Lower lobe of right lung (tissue), 2 donors: ENCODE measurements at regions not wholly inside any gene's neighbourhood (a gene's known extent, or its start where the extent isn't known, plus 50 kb on each side); places are given as distances from the start of the nearest gene placed in this dataset.

Experiments used
- ATAC-seq, 2 donors: fragments of 200-7000 bp; cut with Tn5 transposase; one replicate each; pipeline ENCODE4 v1.9.1; 2020 to 2022; ENCODE audit warnings: mild to moderate bottlenecking in 2 of 2, moderate library complexity in 2 of 2
- DNase-seq: peaks from one replicate; pipeline ENCODE4 v3.0.0-alpha.2; 2020
- H3K27ac ChIP-seq: fragments of 200-600 bp; one replicate; pipeline ENCODE4 v1.8.0; 2022
- H3K27me3 ChIP-seq: fragments of 200-600 bp; one replicate; pipeline ENCODE4 v1.8.0; 2022; ENCODE audit warnings: low read depth
- H3K36me3 ChIP-seq: fragments of 200-600 bp; one replicate; pipeline ENCODE4 v1.8.0; 2022; ENCODE audit warnings: mild to moderate bottlenecking
- H3K4me1 ChIP-seq: fragments of 200-600 bp; one replicate; pipeline ENCODE4 v1.8.0; 2022
- H3K4me3 ChIP-seq: fragments of 200-600 bp; one replicate; pipeline ENCODE4 v1.8.0; 2022; ENCODE audit warnings: mild to moderate bottlenecking
- H3K9me3 ChIP-seq: fragments of 200-600 bp; one replicate; pipeline ENCODE4 v1.8.0; 2022
- CTCF ChIP-seq: fragments of 200-600 bp; IDR thresholded peaks from one replicate; pipeline ENCODE4 v1.8.0; 2022; ENCODE audit warnings: antibody characterized with exemption, mild to moderate bottlenecking
- intact Hi-C: fragments of 100-400 bp; cut with DNase I; formaldehyde crosslinking; loops from one replicate; pipeline ENCODE4 v1.11.0; 2022
- donor health status: DM: no; HTN: yes; CAD: no; lungs with severe emphysema.

- H3K27me3 ChIP-seq: no peaks in the 10 kb centered on the region
- H3K27ac ChIP-seq: no peak overlapping the region
- no peak for ATAC-seq
- no peak for DNase-seq
- no peaks in the 10 kb centered on the region for H3K9me3 ChIP-seq
- no peak overlapping the region for H3K4me3 ChIP-seq
- TF ChIP-seq CTCF: no peak
- H3K36me3 ChIP-seq: no peaks in the 10 kb centered on the region
- intact Hi-C loops: no loop called here
- no peaks in the 10 kb centered on the region for H3K4me1 ChIP-seq
Observed at GRCh38 chr18:42649331-42650035, 466.0 kb downstream of the RIT2 start.

GRCh38 chr18:42654556-42654955 is 460.9 kb downstream of the RIT2 start:
- Histone ChIP-seq H3K4me1 (no peaks in the 10 kb centered on the region), H3K27ac (no peak overlapping the region), H3K36me3 (no peaks in the 10 kb centered on the region), H3K27me3 (no peaks in the 10 kb centered on the region), H3K9me3 (no peaks in the 10 kb centered on the region), H3K4me3 (no peak overlapping the region)
- intact Hi-C loops: no loop called here
- no peak for DNase-seq
- peak in 1 of 2 donors; percentile 18 for ATAC-seq
- no peak for TF ChIP-seq CTCF

- intact Hi-C loops: no loop called here
- Histone ChIP-seq H3K4me1 (no peaks in the 10 kb centered on the region), H3K9me3 (no peaks in the 10 kb centered on the region), H3K27me3 (no peaks in the 10 kb centered on the region), H3K4me3 (no peak overlapping the region), H3K36me3 (no peaks in the 10 kb centered on the region), H3K27ac (no peak overlapping the region)
- no peak for TF ChIP-seq CTCF
- no peak for ATAC-seq
- DNase-seq: no peak
Observed at GRCh38 chr18:42657551-42657950, 457.9 kb downstream of the RIT2 start.

GRCh38 chr18:42658171-42658570 is 457.3 kb downstream of the RIT2 start:
- no peak overlapping the region for H3K27ac ChIP-seq
- H3K36me3 ChIP-seq: no peaks in the 10 kb centered on the region
- H3K4me1 ChIP-seq: no peaks in the 10 kb centered on the region
- intact Hi-C loops: no loop called here
- no peak overlapping the region for H3K4me3 ChIP-seq
- H3K27me3 ChIP-seq: no peaks in the 10 kb centered on the region
- no peak for ATAC-seq
- no peaks in the 10 kb centered on the region for H3K9me3 ChIP-seq
- DNase-seq: no peak
- no peak for TF ChIP-seq CTCF

- Histone ChIP-seq H3K27me3 (no peaks in the 10 kb centered on the region), H3K27ac (no peak overlapping the region), H3K9me3 (peaks cover 3% of the 10 kb centered on the region), H3K36me3 (no peaks in the 10 kb centered on the region), H3K4me3 (no peak overlapping the region), H3K4me1 (no peaks in the 10 kb centered on the region)
- intact Hi-C loops: no loop called here
- DNase-seq: no peak
- TF ChIP-seq CTCF: no peak
- no peak for ATAC-seq
Observed at GRCh38 chr18:42659187-42659586, 456.3 kb downstream of the RIT2 start.
